Immature natural killer cell (primary cell): ENCODE measurements at regions not wholly inside any gene's neighbourhood (a gene's known extent, or its start where the extent isn't known, plus 50 kb on each side); places are given as distances from the start of the nearest gene placed in this dataset.
"Not testable (repeated sequence)": the region's sequence is repeated elsewhere in the genome, so short reads cannot be mapped to it uniquely, and the experiment has no call there.

ENCODE experiments used
- DNase-seq, 3 donors: peaks; one replicate each; pipeline ENCODE4 v3.0.0; 2022; ENCODE audit warnings: mixed read lengths in 1 of 3
- H3K27ac Mint-ChIP-seq, 6 donors: one replicate each; pipeline ENCODE4 v1.8.0; 2020; ENCODE audit warnings: mixed read lengths in 6 of 6, mild to moderate bottlenecking in 5 of 6, inconsistent platforms in 4 of 6, moderate library complexity in 3 of 6
- H3K27me3 Mint-ChIP-seq, 3 donors: one replicate each; pipeline ENCODE4 v1.8.0; 2020 to 2021; ENCODE audit warnings: low read depth in 3 of 3, mild to moderate bottlenecking in 3 of 3, mixed read lengths in 3 of 3, moderate library complexity in 3 of 3, inconsistent platforms in 1 of 3
- H3K36me3 Mint-ChIP-seq, 3 donors: one replicate each; pipeline ENCODE4 v1.8.0; 2020; ENCODE audit warnings: mixed read lengths in 3 of 3, inconsistent platforms in 2 of 3, mild to moderate bottlenecking in 2 of 3
- H3K4me1 Mint-ChIP-seq, 2 donors: one replicate each; pipeline ENCODE4 v1.8.0; 2020; ENCODE audit warnings: inconsistent platforms in 2 of 2, mild to moderate bottlenecking in 2 of 2, mixed read lengths in 2 of 2, moderate library complexity in 1 of 2
- H3K4me3 Mint-ChIP-seq, 5 donors: one replicate each; pipeline ENCODE4 v1.8.0; 2020; ENCODE audit warnings: mild to moderate bottlenecking in 5 of 5, mixed read lengths in 5 of 5, inconsistent platforms in 3 of 5, moderate library complexity in 3 of 5
- H3K9me3 Mint-ChIP-seq, 6 donors: one replicate each; pipeline ENCODE4 v1.8.0; 2020; ENCODE audit warnings: mild to moderate bottlenecking in 6 of 6, mixed read lengths in 6 of 6, inconsistent platforms in 4 of 6, moderate library complexity in 3 of 6

GRCh38 chr15:58378241-58379085 is 53.3 kb upstream of the LIPC start:
- peaks cover 0 to 5% (median 0%) of the 10 kb centered on the region in 3 donors for H3K27me3 Mint-ChIP-seq

DNA sequence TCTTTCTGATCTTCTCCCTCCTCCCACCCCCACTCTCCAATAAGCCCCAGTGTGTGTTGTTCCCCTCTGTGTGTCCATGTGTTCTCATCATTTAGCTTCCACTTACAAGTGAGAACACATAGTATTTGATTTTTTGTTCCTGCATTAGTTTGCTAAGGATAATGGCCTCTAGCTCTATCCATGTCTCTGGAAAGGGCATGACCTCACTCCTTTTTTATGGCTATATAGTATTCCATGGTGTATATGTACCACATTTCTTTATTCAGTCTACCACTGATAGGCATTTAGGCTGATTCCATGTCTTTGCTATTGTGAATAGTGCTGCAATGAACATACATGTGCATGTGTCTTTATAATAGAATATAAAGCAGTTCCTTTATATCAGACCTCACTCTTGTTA is 52.3 kb upstream of the LIPC start:
- H3K9me3 Mint-ChIP-seq, H3K27me3 Mint-ChIP-seq, H3K36me3 Mint-ChIP-seq, H3K4me1 Mint-ChIP-seq, DNase-seq, H3K4me3 Mint-ChIP-seq, H3K27ac Mint-ChIP-seq: not testable (repeated sequence)

More at GRCh38 chr15:58378241-58379085, 53.3 kb upstream of the LIPC start:
- H3K4me3 Mint-ChIP-seq: no peak overlapping the region
- no peak overlapping the region for H3K27ac Mint-ChIP-seq
- H3K36me3 Mint-ChIP-seq: peaks cover 4% of the 10 kb centered on the region in 3 donors
- no peak for DNase-seq
- peaks cover 0 to 7% (median 2%) of the 10 kb centered on the region in 6 donors for H3K9me3 Mint-ChIP-seq
- no peaks in the 10 kb centered on the region for H3K4me1 Mint-ChIP-seq

DNA sequence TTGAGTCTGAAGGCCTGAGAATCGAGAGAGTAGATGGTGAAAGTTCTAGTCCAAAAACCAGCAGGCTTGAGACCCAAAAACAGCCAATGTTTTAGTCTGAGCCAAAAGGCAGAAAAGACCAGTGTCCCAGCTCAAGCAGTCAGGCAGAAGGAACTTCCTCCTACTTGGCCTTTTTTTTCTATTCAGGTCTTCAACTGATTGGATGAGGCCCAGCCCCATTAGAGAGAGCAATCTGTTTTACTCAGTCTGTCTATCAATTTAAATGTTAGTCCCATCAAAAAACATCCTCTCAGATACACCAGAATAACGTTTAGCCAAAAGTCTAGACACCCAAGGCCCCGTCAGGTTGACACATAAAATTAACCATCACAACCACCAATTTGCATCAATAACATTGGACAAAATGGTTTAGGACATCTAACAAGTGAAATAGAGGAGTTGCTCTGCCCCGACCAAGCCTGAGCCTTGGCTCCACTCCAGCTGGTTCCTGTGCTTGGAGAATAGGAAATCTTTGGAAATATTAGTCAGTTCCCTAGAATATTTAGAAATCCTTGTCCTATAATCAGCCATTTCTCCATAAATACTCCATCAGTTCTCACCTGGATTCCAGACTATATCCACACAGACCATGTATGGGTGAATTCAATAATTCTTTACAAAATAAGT is 51.4 kb upstream of the LIPC start:
- no peak overlapping the region for H3K4me3 Mint-ChIP-seq
- DNase-seq: no peak
- H3K27me3 Mint-ChIP-seq: peaks cover 0 to 2% (median 0%) of the 10 kb centered on the region in 3 donors
- no peak overlapping the region for H3K27ac Mint-ChIP-seq
- peaks cover 0 to 7% (median 2%) of the 10 kb centered on the region in 6 donors for H3K9me3 Mint-ChIP-seq
- H3K36me3 Mint-ChIP-seq: peaks cover 4% of the 10 kb centered on the region in 3 donors
- no peaks in the 10 kb centered on the region for H3K4me1 Mint-ChIP-seq

GRCh38 chr15:58381697-58382096 is 50.1 kb upstream of the LIPC start:
- peaks cover 0 to 2% (median 0%) of the 10 kb centered on the region in 3 donors for H3K27me3 Mint-ChIP-seq
- H3K36me3 Mint-ChIP-seq: peaks cover 4% of the 10 kb centered on the region in 3 donors
- no peaks in the 10 kb centered on the region for H3K4me1 Mint-ChIP-seq
- no peak overlapping the region for H3K4me3 Mint-ChIP-seq
- peaks cover 0 to 7% (median 1%) of the 10 kb centered on the region in 6 donors for H3K9me3 Mint-ChIP-seq
- H3K27ac Mint-ChIP-seq: peak overlapping the region in 1 of 6 donors; percentile 76
- no peak for DNase-seq
